IMR-90 (cell line): ENCODE measurements at regions not wholly inside any gene's neighbourhood (a gene's known extent, or its start where the extent isn't known, plus 50 kb on each side); places are given as distances from the start of the nearest gene placed in this dataset.

Source experiments
- ATAC-seq: fragments of 200-7000 bp; cut with Tn5 transposase; 2 replicates; pipeline ENCODE4 v1.9.1; 2020; ENCODE audit warnings: low read depth, mild to moderate bottlenecking, moderate library complexity
- BruUV-seq: library from RNA; stranded (reverse); fragments of 400-500 nt; replicated peaks from 2 replicates; lab custom pipeline; 2021; lab: Mats Ljungman, UMichigan
- CTCF ChIA-PET: fragments of 300-600 bp; formaldehyde crosslinking; extraction: SDS; loops from one replicate; lab custom pipeline; 2021; ENCODE audit warnings: antibody characterized with exemption; lab: Yijun Ruan, JAX
- POLR2A ChIA-PET: fragments of 300-600 bp; sonication (Branson Sonifier 250); formaldehyde crosslinking; loops from one replicate; lab custom pipeline; 2022; ENCODE audit warnings: antibody characterized with exemption; ENCODE audit not compliant: unreplicated experiment; lab: Charles Lee
- DNase-seq: peaks from one replicate; pipeline ENCODE4 v3.0.0; 2013
- H2AFZ ChIP-seq: replicated peaks from 2 replicates; pipeline ENCODE3; 2013; ENCODE audit warnings: low read length, mild to moderate bottlenecking; ENCODE audit not compliant: poor library complexity
- H2AK5ac ChIP-seq: 2 replicates; pipeline ENCODE4 v1.6.1; 2013; ENCODE audit warnings: low read depth, low read length, inconsistent platforms
- H2AK9ac ChIP-seq: replicated peaks from 2 replicates; pipeline ENCODE3; 2013; ENCODE audit warnings: mild to moderate bottlenecking, low read depth, low read length, moderate library complexity; ENCODE audit not compliant: poor library complexity
- H2BK120ac ChIP-seq: 2 replicates; pipeline ENCODE4 v1.6.1; 2013; ENCODE audit warnings: low read depth, low read length, inconsistent platforms
- H2BK15ac ChIP-seq: 3 replicates; pipeline ENCODE4 v1.6.1; 2013; ENCODE audit warnings: low read depth, low read length, inconsistent platforms
- H2BK20ac ChIP-seq: 2 replicates; pipeline ENCODE4 v1.6.1; 2013; ENCODE audit warnings: low read depth, mild to moderate bottlenecking, inconsistent platforms, low read length, moderate library complexity
- H2BK5ac ChIP-seq: 2 replicates; pipeline ENCODE4 v1.6.1; 2013; ENCODE audit warnings: mild to moderate bottlenecking, low read depth, low read length, inconsistent platforms; ENCODE audit not compliant: poor library complexity, severe bottlenecking
- H3K14ac ChIP-seq: replicated peaks from 2 replicates; pipeline ENCODE4 v1.6.1; 2013; ENCODE audit warnings: low read depth, low read length, inconsistent platforms
- H3K18ac ChIP-seq: 2 replicates; pipeline ENCODE4 v1.6.1; 2013; ENCODE audit warnings: low read depth, low read length, control low read depth
- H3K23ac ChIP-seq: 2 replicates; pipeline ENCODE4 v1.6.1; 2013; ENCODE audit warnings: low read depth, low read length, inconsistent platforms
- H3K27ac ChIP-seq: 2 replicates; pipeline ENCODE4 v1.5.1; 2013; ENCODE audit warnings: mild to moderate bottlenecking, control low read depth, low read length; ENCODE audit not compliant: insufficient read depth
- H3K27me3 ChIP-seq: 2 replicates; pipeline ENCODE4 v1.6.1; 2013; ENCODE audit warnings: low read length; ENCODE audit not compliant: control insufficient read depth, insufficient read depth
- H3K36me3 ChIP-seq: 2 replicates; pipeline ENCODE4 v1.6.1; 2013; ENCODE audit warnings: low read length, mixed read lengths; ENCODE audit not compliant: control insufficient read depth, insufficient read depth
- H3K4ac ChIP-seq: 2 replicates; pipeline ENCODE4 v1.6.1; 2013; ENCODE audit warnings: low read depth, low read length, inconsistent platforms
- H3K4me1 ChIP-seq: 2 replicates; pipeline ENCODE4 v1.6.1; 2013; ENCODE audit warnings: low read length, mixed read lengths; ENCODE audit not compliant: control insufficient read depth, insufficient read depth
- H3K4me2 ChIP-seq: 2 replicates; pipeline ENCODE4 v1.6.1; 2013; ENCODE audit warnings: low read depth, mild to moderate bottlenecking, control low read depth, low read length, moderate library complexity
- H3K4me3 ChIP-seq: 2 replicates; pipeline ENCODE4 v1.5.1; 2013; ENCODE audit warnings: low read depth, mild to moderate bottlenecking, control low read depth, low read length, moderate library complexity; ENCODE audit not compliant: insufficient read depth
- H3K56ac ChIP-seq: 2 replicates; pipeline ENCODE4 v1.6.1; 2013; ENCODE audit warnings: low read length, inconsistent platforms; ENCODE audit not compliant: insufficient read depth; ENCODE audit errors: extremely low read depth
- H3K79me1 ChIP-seq, 2 experiments: 2 replicates each; pipeline ENCODE4 v1.6.1; 2013; ENCODE audit warnings: low read length in 2 of 2, inconsistent platforms in 1 of 2, low read depth in 1 of 2
- H3K9ac ChIP-seq: 2 replicates; pipeline ENCODE4 v1.6.1; 2013; ENCODE audit warnings: low read depth, low read length, control low read depth
- H3K9me1 ChIP-seq: 2 replicates; pipeline ENCODE4 v1.6.1; 2013; ENCODE audit warnings: low read length, inconsistent platforms; ENCODE audit not compliant: insufficient read depth
- H3K9me3 ChIP-seq: 2 replicates; pipeline ENCODE4 v1.6.1; 2013; ENCODE audit warnings: low read length; ENCODE audit not compliant: control insufficient read depth, insufficient read depth
- H4K20me1 ChIP-seq: 2 replicates; pipeline ENCODE4 v1.6.1; 2013; ENCODE audit warnings: low read length, inconsistent platforms; ENCODE audit not compliant: insufficient read depth
- H4K5ac ChIP-seq: 2 replicates; pipeline ENCODE4 v1.6.1; 2013; ENCODE audit warnings: mild to moderate bottlenecking, low read depth, low read length, control low read depth
- H4K8ac ChIP-seq, 2 experiments: 2 replicates each; pipeline ENCODE4 v1.6.1; 2013; ENCODE audit warnings: low read depth in 2 of 2, low read length in 2 of 2, control low read depth in 1 of 2, inconsistent platforms in 1 of 2
- H4K91ac ChIP-seq: 2 replicates; pipeline ENCODE4 v1.6.1; 2013; ENCODE audit warnings: low read depth, low read length, inconsistent platforms; ENCODE audit not compliant: insufficient read depth
- BHLHE40 ChIP-seq: fragments of 150-350 bp; IDR thresholded peaks from 2 replicates; pipeline ENCODE4 v1.6.1; 2016; ENCODE audit warnings: mild to moderate bottlenecking, low read depth, low read length
- CEBPB ChIP-seq: IDR thresholded peaks from 2 replicates; pipeline ENCODE4 v1.6.1; 2012; ENCODE audit warnings: low read depth, low read length, improper control_type of control experiment
- CHD1 ChIP-seq: IDR thresholded peaks from 2 replicates; pipeline ENCODE4 v1.6.1; 2012; ENCODE audit warnings: low read depth, low read length, improper control_type of control experiment
- FOS ChIP-seq: fragments of 150-350 bp; IDR thresholded peaks from 2 replicates; pipeline ENCODE4 v1.6.1; 2016; ENCODE audit warnings: low read depth, low read length
- MAFK ChIP-seq: IDR thresholded peaks from 2 replicates; pipeline ENCODE4 v1.6.1; 2012; ENCODE audit warnings: low read depth, low read length, improper control_type of control experiment
- MAZ ChIP-seq: IDR thresholded peaks from 2 replicates; pipeline ENCODE4 v1.6.1; 2012; ENCODE audit warnings: low read depth, mild to moderate bottlenecking, low read length, improper control_type of control experiment, moderate library complexity, borderline replicate concordance
- MXI1 ChIP-seq: IDR thresholded peaks from 2 replicates; pipeline ENCODE4 v1.6.1; 2012; ENCODE audit warnings: low read depth, mild to moderate bottlenecking, low read length, moderate library complexity, borderline replicate concordance
- NFE2L2 ChIP-seq: fragments of 150-350 bp; IDR thresholded peaks from 2 replicates; pipeline ENCODE4 v1.6.1; 2016; ENCODE audit warnings: low read depth, mild to moderate bottlenecking, low read length
- POLR2A ChIP-seq: IDR thresholded peaks from 2 replicates; pipeline ENCODE4 v1.6.1; 2012; ENCODE audit warnings: mild to moderate bottlenecking, low read depth, low read length
- RAD21 ChIP-seq: IDR thresholded peaks from 2 replicates; pipeline ENCODE4 v1.6.1; 2012; ENCODE audit warnings: low read length, improper control_type of control experiment
- RCOR1 ChIP-seq: IDR thresholded peaks from 2 replicates; pipeline ENCODE4 v1.6.1; 2012; ENCODE audit warnings: mild to moderate bottlenecking, low read length, improper control_type of control experiment; ENCODE audit not compliant: insufficient replicate concordance
- RFX5 ChIP-seq: IDR thresholded peaks from 2 replicates; pipeline ENCODE4 v1.8.0; 2012; ENCODE audit warnings: low read depth, mild to moderate bottlenecking, low read length, moderate library complexity
- SMC3 ChIP-seq: fragments of 150-350 bp; IDR thresholded peaks from 2 replicates; pipeline ENCODE4 v1.6.1; 2016; ENCODE audit warnings: low read depth, mild to moderate bottlenecking, antibody characterized with exemption, low read length, moderate library complexity
- WGBS, 2 experiments: methylation state at CpG; one replicate each; pipeline versions ENCODE4 v1.1.5 to v1.1.7; 2013; ENCODE audit warnings: missing lambda C conversion rate in 2 of 2; ENCODE audit not compliant: insufficient read length in 1 of 2; ENCODE audit errors: extremely low coverage in 2 of 2; 5-methylcytosine and 5-hydroxymethylcytosine counted together
- dilution Hi-C: fragments of 300-500 bp; cut with HindIII; formaldehyde crosslinking; loops from one replicate; pipeline ENCODE4 v1.14.3; 2018; ENCODE audit warnings: low sequenced_read_pairs; ENCODE audit not compliant: unreplicated experiment
- in situ Hi-C: fragments of 300-500 bp; cut with MboI; formaldehyde crosslinking; loops from 3 replicates; pipeline ENCODE4 v1.14.3; 2019; ENCODE audit warnings: low sequenced_read_pairs, inconsistent platforms, mixed read lengths
- intact Hi-C: fragments of 100-400 bp; cut with micrococcal nuclease; formaldehyde crosslinking; loops from 2 replicates; pipeline ENCODE4 v1.10.0; 2022
- TF ChIP-seq, protein P1 (sequence below): fragments of 150-350 bp; IDR thresholded peaks from 2 replicates; pipeline ENCODE4 v1.6.1; 2017; ENCODE audit warnings: mild to moderate bottlenecking, antibody characterized with exemption, low read length, low read depth
- TF ChIP-seq, protein P2 (sequence below): conservative IDR thresholded peaks from 2 replicates; pipeline ENCODE4 v1.5.1; 2012; ENCODE audit warnings: mild to moderate bottlenecking, low read depth, low read length, improper control_type of control experiment
- TF ChIP-seq, protein P3 (sequence below): fragments of 150-350 bp; IDR thresholded peaks from 2 replicates; pipeline ENCODE4 v1.6.1; 2016; ENCODE audit warnings: low read depth, mild to moderate bottlenecking, low read length, moderate library complexity, borderline replicate concordance

DNA sequence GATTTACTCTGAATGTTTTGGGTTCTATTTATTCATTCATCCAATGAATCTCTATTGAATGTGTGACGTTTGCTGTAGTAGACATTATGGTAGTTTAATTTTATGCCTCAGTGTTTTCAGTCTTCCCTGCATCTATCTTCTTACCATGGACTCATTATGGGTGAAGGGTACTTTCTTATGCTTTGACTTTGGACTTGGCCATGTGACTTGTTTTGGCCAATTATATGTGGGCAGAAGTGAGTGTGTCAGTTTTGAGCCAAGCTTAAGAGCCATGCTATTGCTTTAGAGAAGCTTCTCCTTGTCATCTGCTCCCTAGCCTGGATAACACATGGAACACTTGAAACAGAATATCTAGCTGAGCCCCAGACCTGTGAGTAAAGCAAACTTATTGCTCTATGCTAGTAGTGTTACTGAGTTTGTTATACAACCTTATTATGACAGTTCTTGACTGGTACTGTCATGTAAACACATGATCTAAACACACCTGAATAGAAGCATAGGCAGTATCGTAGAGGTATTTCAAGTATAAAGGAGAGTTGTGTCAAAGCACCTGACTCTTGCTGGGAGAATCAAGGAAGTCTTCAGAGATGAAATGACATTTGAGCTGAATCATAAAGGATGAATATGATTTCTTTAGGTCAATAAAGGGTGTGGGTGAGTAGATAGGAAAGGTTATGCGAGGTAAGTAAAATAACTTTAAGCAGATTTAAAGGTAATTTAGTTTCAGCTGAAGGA is 128.4 kb downstream of the NAA11 start:
- Histone ChIP-seq H3K56ac (no peak overlapping the region), H3K4me2 (no peak overlapping the region), H2AFZ (no peak overlapping the region), H3K79me1 (no peaks in the 10 kb centered on the region), H3K27me3 (no peaks in the 10 kb centered on the region), H2BK120ac (no peak overlapping the region), H3K9ac (no peak overlapping the region), H2AK9ac (no peak overlapping the region), H3K9me3 (no peaks in the 10 kb centered on the region), H3K18ac (no peak overlapping the region), H2AK5ac (no peak overlapping the region), H4K8ac (no peak overlapping the region), H3K4ac (no peak overlapping the region), H2BK15ac (no peak overlapping the region), H3K23ac (no peak overlapping the region), H3K9me1 (no peaks in the 10 kb centered on the region), H2BK5ac (no peak overlapping the region), H3K14ac (no peak overlapping the region), H3K4me1 (no peaks in the 10 kb centered on the region), H3K27ac (no peak overlapping the region), H3K4me3 (no peak overlapping the region), H4K5ac (no peak overlapping the region), H4K20me1 (no peaks in the 10 kb centered on the region), H3K36me3 (no peaks in the 10 kb centered on the region), H2BK20ac (no peak overlapping the region), H4K91ac (no peak overlapping the region)
- no TSS peak for BruUV-seq
- ChIA-PET POLR2A (no interaction called here), CTCF (interaction anchor here (1.6 kb wide), 1 partner anchor 16 kb away, joined by 3 read pairs; no protein-coding TSS in a partner anchor)
- WGBS, 2 experiments: 100% methylated on average over 1 of the region's 3 CpGs; no CpG with 5 or more reads in 1 of the 2 experiments
- intact Hi-C loops: no loop called here
- ATAC-seq (no peak), DNase-seq (no peak)
- TF ChIP-seq RCOR1 (no peak), MAZ (no peak), CHD1 (no peak), NFE2L2 (no peak), MAFK (no peak), RAD21 (no peak), RFX5 (no peak), FOS (no peak), POLR2A (no peak), CEBPB (no peak), SMC3 (no peak), MXI1 (no peak), BHLHE40 (no peak)
- TF ChIP-seq, protein P1, sequence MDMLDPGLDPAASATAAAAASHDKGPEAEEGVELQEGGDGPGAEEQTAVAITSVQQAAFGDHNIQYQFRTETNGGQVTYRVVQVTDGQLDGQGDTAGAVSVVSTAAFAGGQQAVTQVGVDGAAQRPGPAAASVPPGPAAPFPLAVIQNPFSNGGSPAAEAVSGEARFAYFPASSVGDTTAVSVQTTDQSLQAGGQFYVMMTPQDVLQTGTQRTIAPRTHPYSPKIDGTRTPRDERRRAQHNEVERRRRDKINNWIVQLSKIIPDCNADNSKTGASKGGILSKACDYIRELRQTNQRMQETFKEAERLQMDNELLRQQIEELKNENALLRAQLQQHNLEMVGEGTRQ: no peak
- TF ChIP-seq, protein P2, sequence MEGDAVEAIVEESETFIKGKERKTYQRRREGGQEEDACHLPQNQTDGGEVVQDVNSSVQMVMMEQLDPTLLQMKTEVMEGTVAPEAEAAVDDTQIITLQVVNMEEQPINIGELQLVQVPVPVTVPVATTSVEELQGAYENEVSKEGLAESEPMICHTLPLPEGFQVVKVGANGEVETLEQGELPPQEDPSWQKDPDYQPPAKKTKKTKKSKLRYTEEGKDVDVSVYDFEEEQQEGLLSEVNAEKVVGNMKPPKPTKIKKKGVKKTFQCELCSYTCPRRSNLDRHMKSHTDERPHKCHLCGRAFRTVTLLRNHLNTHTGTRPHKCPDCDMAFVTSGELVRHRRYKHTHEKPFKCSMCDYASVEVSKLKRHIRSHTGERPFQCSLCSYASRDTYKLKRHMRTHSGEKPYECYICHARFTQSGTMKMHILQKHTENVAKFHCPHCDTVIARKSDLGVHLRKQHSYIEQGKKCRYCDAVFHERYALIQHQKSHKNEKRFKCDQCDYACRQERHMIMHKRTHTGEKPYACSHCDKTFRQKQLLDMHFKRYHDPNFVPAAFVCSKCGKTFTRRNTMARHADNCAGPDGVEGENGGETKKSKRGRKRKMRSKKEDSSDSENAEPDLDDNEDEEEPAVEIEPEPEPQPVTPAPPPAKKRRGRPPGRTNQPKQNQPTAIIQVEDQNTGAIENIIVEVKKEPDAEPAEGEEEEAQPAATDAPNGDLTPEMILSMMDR: no peak
- TF ChIP-seq, protein P3, sequence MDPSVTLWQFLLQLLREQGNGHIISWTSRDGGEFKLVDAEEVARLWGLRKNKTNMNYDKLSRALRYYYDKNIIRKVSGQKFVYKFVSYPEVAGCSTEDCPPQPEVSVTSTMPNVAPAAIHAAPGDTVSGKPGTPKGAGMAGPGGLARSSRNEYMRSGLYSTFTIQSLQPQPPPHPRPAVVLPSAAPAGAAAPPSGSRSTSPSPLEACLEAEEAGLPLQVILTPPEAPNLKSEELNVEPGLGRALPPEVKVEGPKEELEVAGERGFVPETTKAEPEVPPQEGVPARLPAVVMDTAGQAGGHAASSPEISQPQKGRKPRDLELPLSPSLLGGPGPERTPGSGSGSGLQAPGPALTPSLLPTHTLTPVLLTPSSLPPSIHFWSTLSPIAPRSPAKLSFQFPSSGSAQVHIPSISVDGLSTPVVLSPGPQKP: no peak
- in situ Hi-C loops: no loop called here
- dilution Hi-C loops: no loop called here
